GM12864 (cell line): ENCODE measurements at regions not wholly inside any gene's neighbourhood (a gene's known extent, or its start where the extent isn't known, plus 50 kb on each side); places are given as distances from the start of the nearest gene placed in this dataset.

Experiments used
- DNase-seq: peaks from one replicate; pipeline ENCODE4 v3.0.0-alpha.2; 2011; ENCODE audit warnings: low read depth
- H3K4me3 ChIP-seq: 2 replicates; pipeline ENCODE4 v1.5.1; 2011; ENCODE audit warnings: mild to moderate bottlenecking, low read depth, low read length, control low read depth
- TF ChIP-seq, protein P1 (sequence below): IDR thresholded peaks from 2 replicates; pipeline ENCODE4 v1.5.1; 2011; ENCODE audit warnings: low read depth, mild to moderate bottlenecking, moderate library complexity, low read length, control low read depth, inconsistent platforms; ENCODE audit errors: missing control alignments

GRCh38 chr3:191543897-191544296 lies 82.9 kb downstream of the PYDC2 start:
- TF ChIP-seq, protein P1, sequence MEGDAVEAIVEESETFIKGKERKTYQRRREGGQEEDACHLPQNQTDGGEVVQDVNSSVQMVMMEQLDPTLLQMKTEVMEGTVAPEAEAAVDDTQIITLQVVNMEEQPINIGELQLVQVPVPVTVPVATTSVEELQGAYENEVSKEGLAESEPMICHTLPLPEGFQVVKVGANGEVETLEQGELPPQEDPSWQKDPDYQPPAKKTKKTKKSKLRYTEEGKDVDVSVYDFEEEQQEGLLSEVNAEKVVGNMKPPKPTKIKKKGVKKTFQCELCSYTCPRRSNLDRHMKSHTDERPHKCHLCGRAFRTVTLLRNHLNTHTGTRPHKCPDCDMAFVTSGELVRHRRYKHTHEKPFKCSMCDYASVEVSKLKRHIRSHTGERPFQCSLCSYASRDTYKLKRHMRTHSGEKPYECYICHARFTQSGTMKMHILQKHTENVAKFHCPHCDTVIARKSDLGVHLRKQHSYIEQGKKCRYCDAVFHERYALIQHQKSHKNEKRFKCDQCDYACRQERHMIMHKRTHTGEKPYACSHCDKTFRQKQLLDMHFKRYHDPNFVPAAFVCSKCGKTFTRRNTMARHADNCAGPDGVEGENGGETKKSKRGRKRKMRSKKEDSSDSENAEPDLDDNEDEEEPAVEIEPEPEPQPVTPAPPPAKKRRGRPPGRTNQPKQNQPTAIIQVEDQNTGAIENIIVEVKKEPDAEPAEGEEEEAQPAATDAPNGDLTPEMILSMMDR, result no peak
- no peak for DNase-seq
- H3K4me3 ChIP-seq, result no peak overlapping the region

GRCh38 chr3:191549357-191549756 lies 88.4 kb downstream of the PYDC2 start:
- DNase-seq, result no peak
- H3K4me3 ChIP-seq, result no peak overlapping the region
- TF ChIP-seq, protein P1, result no peak

- DNase-seq, result no peak
- TF ChIP-seq, protein P1, result no peak
- H3K4me3 ChIP-seq, result no peak overlapping the region
Observed at GRCh38 chr3:191555037-191555436, 94.1 kb downstream of the PYDC2 start.

GRCh38 chr3:191557322-191557721 lies 96.4 kb downstream of the PYDC2 start:
- TF ChIP-seq, protein P1, result no peak

DNA sequence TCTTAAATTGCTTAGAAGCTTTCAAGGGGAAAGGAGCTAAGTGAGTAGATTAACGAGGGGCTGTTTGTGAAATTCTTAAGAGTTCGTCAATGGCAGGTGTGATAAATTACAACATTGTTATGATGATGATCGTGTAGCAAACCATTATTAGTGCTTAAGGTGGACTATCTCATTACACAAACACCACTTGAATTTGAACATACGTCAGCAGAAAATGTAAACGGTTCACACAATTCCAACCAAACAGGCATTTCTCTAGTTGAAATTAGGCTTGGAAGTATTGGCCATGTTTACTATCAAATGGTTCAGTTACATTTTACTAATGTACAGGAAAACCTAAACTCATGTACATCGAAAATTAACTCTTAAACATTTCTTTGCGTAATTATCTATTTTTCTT lies 102.8 kb downstream of the PYDC2 start:
- TF ChIP-seq, protein P1, result no peak
- H3K4me3 ChIP-seq, result no peak overlapping the region
- no peak for DNase-seq

More at GRCh38 chr3:191557322-191557721, 96.4 kb downstream of the PYDC2 start:
- no peak overlapping the region for H3K4me3 ChIP-seq
- DNase-seq, result no peak

GRCh38 chr3:191566469-191566868 lies 105.5 kb downstream of the PYDC2 start:
- DNase-seq, result no peak
- H3K4me3 ChIP-seq, result no peak overlapping the region
- TF ChIP-seq, protein P1, result no peak

GRCh38 chr3:191568206-191568605 lies 107.2 kb downstream of the PYDC2 start:
- DNase-seq, result no peak
- H3K4me3 ChIP-seq, result no peak overlapping the region
- TF ChIP-seq, protein P1, result no peak
